ENCODE measurements at regions not wholly inside any gene's neighbourhood (a gene's known extent, or its start where the extent isn't known, plus 50 kb on each side); places are given as distances from the start of the nearest gene placed in this dataset.
"Not testable (repeated sequence)": the region's sequence is repeated elsewhere in the genome, so short reads cannot be mapped to it uniquely, and the experiment has no call there.

GRCh38 chr1:121019715-121020349 lies 130.3 kb downstream of the PPIAL4A start:
- not testable (repeated sequence) for H3K27ac Mint-ChIP-seq; H3K9me3 Mint-ChIP-seq; H3K27me3 Mint-ChIP-seq; H3K4me3 Mint-ChIP-seq; H3K4me1 Mint-ChIP-seq (ENCODE audit: low read depth); H3K36me3 Mint-ChIP-seq (ENCODE audit: low read depth)

DNA sequence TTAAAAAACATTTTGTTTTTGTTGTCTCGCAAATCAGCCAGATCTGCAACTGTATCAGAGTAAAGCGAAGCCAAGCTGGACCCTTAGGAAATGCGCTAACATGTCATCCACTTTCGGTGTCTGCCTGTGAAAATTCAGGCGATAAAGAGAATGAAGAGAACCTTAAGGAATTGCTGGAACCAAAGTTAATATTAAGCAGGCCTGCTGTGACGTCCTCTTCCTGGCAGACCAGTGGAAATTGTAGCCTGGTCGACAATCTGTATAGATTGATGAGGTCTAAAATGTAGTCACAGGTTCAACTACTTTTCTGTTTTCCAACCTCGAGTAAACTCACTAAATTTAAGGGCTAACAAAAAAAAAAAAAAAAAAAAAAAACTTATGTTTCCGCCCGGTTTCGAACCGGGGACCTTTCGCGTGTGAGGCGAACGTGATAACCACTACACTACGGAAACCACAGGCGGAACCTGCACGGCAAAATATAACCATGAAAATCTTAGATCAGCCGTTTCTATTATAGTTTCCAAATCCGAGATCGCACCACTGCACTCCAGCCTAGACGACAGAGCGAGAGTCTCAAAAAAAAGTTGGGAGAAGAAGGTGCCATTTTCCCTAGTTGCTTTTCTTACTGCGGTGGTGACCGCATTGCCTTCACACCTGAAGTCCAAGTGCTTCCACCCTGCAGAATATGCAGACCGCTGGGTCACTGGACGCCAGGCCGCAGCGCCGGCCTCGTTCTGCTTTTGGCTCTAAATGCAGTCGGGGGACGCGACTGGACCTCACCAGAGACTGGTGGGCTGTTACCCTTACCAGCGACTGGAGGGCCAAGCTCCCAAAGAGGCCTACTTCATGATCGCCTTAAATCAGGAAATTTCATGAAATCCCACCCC lies 131.0 kb downstream of the PPIAL4A start:
- not testable (repeated sequence) for H3K36me3 Mint-ChIP-seq (ENCODE audit: low read depth); H3K27ac Mint-ChIP-seq; H3K27me3 Mint-ChIP-seq; H3K9me3 Mint-ChIP-seq; H3K4me1 Mint-ChIP-seq (ENCODE audit: low read depth)
- peak overlapping the region; percentile 41 for H3K4me3 Mint-ChIP-seq

DNA sequence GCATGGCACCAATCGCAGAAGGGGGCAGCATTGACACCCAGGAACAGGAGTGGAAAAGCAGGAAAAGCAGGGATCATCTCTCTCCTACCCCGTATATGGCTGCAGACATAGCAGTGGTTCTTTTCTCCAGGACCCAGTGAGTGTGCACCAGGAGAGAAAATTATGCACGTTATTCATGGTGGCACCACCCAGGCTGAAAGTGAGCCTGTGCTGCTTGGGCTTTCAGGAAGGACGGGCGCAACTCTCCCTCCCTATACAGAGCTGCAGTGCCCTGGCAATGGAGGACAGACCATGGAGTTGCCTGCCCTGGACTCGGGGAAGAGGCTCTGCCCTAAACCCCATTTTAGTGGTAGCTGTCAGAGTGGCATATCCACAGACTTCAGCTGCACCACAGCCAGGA lies 132.1 kb downstream of the PPIAL4A start:
- not testable (repeated sequence) for H3K27ac Mint-ChIP-seq; H3K27me3 Mint-ChIP-seq; H3K4me3 Mint-ChIP-seq; H3K9me3 Mint-ChIP-seq; H3K4me1 Mint-ChIP-seq (ENCODE audit: low read depth); H3K36me3 Mint-ChIP-seq (ENCODE audit: low read depth)

GRCh38 chr1:121032878-121033494 lies 143.4 kb downstream of the PPIAL4A start:
- not testable (repeated sequence) for H3K27ac Mint-ChIP-seq; H3K27me3 Mint-ChIP-seq; H3K9me3 Mint-ChIP-seq; H3K4me3 Mint-ChIP-seq; H3K36me3 Mint-ChIP-seq (ENCODE audit: low read depth); H3K4me1 Mint-ChIP-seq (ENCODE audit: low read depth)

- not testable (repeated sequence) for H3K27ac Mint-ChIP-seq; H3K27me3 Mint-ChIP-seq; H3K4me3 Mint-ChIP-seq; H3K36me3 Mint-ChIP-seq (ENCODE audit: low read depth); H3K4me1 Mint-ChIP-seq (ENCODE audit: low read depth); H3K9me3 Mint-ChIP-seq
Observed at GRCh38 chr1:121036792-121037191, 147.2 kb downstream of the PPIAL4A start.

DNA sequence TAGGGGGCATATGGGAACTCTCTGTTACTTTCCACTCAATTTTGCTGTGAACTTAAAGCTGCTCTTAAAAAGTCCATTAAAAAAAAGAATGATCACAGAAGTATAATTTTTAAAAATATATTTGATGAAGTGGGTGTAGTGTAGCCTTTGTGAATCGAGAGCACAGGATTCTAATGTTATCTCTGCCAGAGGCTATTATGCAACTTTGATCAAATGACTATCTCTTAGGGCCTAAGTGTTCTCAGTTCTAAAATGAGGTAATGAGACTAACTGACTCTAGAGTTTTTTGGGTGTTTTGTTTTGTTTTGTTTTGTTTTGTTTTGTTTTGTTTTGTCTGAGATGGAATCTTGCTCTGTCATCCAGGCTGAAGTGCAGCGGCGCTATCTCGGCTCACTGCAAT lies 143.2 kb downstream of the FAM72B start:
- not testable (repeated sequence) for H3K27me3 Mint-ChIP-seq; H3K9me3 Mint-ChIP-seq; H3K4me3 Mint-ChIP-seq; H3K27ac Mint-ChIP-seq; H3K36me3 Mint-ChIP-seq (ENCODE audit: low read depth); H3K4me1 Mint-ChIP-seq (ENCODE audit: low read depth)

DNA sequence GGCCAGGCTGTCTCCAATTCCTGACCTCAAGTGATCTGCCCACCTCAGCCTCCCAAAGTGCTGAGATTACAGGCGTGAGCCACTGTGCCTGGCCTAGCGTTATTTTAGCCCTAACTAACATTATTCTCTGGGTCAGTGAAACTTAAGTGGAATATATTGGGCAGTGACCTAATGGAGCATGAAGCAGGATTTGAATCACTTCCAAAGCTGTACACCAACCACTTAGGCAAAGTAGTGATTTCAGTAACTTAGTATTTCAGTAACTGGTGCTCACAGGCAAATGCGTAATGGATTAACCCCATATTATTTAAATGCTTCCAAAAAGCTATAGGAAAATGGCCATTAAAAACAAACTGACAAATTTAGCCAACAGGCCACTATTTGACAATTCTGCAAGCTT lies 142.6 kb downstream of the FAM72B start:
- H3K4me3 Mint-ChIP-seq; H3K36me3 Mint-ChIP-seq (ENCODE audit: low read depth); H3K9me3 Mint-ChIP-seq; H3K4me1 Mint-ChIP-seq (ENCODE audit: low read depth); H3K27ac Mint-ChIP-seq; H3K27me3 Mint-ChIP-seq: not testable (repeated sequence)

GRCh38 chr1:121042882-121043281 lies 141.3 kb downstream of the FAM72B start:
- H3K9me3 Mint-ChIP-seq; H3K36me3 Mint-ChIP-seq (ENCODE audit: low read depth); H3K4me3 Mint-ChIP-seq; H3K4me1 Mint-ChIP-seq (ENCODE audit: low read depth); H3K27ac Mint-ChIP-seq; H3K27me3 Mint-ChIP-seq: not testable (repeated sequence)

- H3K4me1 Mint-ChIP-seq (ENCODE audit: low read depth); H3K27ac Mint-ChIP-seq; H3K9me3 Mint-ChIP-seq; H3K36me3 Mint-ChIP-seq (ENCODE audit: low read depth); H3K4me3 Mint-ChIP-seq: not testable (repeated sequence)
- peaks cover 17% of the 10 kb centered on the region for H3K27me3 Mint-ChIP-seq
Observed at GRCh38 chr1:121048293-121048752, 135.8 kb downstream of the FAM72B start.

DNA sequence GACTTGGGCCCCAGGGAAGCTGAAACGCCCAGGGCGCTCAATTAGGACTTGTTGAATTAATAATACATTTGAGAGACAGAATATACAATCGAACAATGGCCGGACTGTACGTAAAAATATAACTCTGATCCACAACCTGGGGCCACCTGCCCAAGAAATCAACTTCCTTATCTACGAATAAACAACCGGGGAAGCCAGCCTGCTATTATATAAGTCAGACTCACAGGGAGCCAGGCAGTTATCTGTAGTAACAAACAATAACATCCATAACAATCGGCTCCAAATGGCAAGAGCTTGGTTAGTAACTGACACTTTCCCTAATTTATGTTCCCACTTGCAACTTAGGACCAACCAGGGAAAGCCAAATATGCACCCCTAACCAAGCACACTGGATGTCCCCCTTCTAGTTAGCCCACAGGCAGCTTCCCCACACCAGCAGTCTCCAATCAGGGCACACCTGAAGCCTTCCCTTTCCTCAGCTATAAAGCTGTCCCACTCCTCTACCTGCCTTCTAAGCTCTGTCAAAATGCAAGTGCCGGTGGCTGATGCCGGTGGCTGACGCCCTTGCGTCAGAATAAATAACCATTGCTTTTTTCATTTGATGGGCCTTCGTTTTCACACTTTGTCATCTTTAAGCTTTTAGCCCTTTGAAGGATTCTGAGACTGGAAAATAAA lies 135.2 kb downstream of the FAM72B start:
- H3K4me3 Mint-ChIP-seq; H3K4me1 Mint-ChIP-seq (ENCODE audit: low read depth); H3K36me3 Mint-ChIP-seq (ENCODE audit: low read depth); H3K9me3 Mint-ChIP-seq; H3K27ac Mint-ChIP-seq: not testable (repeated sequence)
- peaks cover 17% of the 10 kb centered on the region for H3K27me3 Mint-ChIP-seq

DNA sequence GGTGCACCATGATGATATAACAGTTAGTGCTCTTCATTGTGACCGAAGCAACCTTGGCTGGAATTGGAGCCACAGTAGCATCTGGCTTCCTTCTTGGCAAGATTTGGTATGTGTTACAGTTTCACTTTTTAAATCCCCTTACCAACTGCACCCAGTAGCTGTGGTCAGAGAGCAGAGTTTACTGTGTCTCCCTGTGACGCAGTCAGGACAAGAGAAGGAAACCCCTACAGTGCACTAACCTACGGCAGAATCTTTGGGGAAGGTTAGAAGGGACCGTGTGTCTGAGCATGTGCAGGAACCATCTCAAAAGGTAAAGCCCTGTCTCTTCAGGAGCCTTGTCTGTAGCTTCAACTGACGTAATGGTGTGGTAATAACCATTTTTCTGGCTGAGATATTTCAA lies 134.0 kb downstream of the FAM72B start:
- not testable (repeated sequence) for H3K27ac Mint-ChIP-seq; H3K4me1 Mint-ChIP-seq (ENCODE audit: low read depth); H3K9me3 Mint-ChIP-seq; H3K4me3 Mint-ChIP-seq; H3K36me3 Mint-ChIP-seq (ENCODE audit: low read depth)
- peaks cover 17% of the 10 kb centered on the region for H3K27me3 Mint-ChIP-seq

DNA sequence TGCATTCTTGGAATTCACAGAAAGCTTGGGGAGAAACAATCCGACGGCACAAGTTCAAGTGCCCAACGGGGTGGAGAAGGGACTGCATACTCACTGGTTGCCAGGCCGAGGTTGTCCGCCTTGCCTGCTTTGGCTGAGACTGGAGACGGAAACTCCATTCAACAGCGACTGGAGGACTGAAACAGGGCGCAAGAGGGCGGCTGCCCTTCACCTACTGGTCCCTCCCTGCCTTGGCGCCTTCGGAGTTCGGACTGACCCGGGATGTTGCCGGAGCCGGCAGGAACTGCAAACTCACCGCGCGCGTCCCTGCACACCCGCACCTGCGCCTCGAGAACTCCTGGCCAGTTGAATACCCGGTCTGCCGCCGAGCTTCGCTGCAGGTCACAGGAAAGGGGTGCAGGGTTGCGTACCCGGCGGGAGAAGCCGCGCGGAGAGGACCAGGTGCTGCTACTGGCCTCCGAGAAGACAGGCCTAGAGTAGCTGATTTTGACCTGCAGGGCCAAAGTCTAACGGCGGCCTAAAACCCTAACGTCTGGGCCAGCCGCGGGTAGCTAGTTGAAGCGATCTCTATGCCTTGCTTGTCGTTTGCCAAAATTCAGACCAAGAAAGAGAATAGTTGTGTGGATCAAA lies 132.9 kb downstream of the FAM72B start:
- not testable (repeated sequence) for H3K4me1 Mint-ChIP-seq (ENCODE audit: low read depth); H3K36me3 Mint-ChIP-seq (ENCODE audit: low read depth); H3K27ac Mint-ChIP-seq; H3K4me3 Mint-ChIP-seq; H3K9me3 Mint-ChIP-seq
- H3K27me3 Mint-ChIP-seq: peaks cover 17% of the 10 kb centered on the region

DNA sequence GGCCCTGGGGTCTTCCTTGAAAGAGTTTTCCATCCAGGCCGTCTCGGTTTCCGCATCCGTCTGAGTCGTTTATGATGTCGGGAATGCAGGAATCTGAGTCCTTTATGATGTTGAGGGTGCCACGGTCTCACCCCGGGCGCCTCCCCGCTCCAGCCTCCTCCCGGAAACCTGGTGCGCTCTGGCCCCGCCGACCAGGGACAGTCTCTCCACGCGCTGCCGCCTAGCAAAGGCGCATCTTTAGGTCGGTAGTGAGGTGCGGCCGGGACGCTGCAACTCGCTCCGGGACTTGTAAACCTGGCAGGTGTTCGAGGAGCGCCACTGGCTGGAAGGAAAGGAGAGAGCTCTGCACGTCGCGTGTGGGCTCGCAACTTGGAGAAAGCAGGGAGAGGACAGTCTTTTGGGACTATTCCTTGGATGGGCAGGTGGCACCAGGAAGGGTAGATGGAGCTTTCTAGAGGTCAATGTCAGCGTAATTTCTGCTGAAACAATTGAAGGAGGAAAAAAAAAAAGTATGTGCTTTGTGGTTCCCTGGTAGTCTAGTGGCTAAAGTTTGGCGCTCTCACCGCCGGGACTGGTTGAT lies 132.0 kb downstream of the FAM72B start:
- Mint-ChIP-seq H3K27me3 (peaks cover 17% of the 10 kb centered on the region), H3K4me3 (peak overlapping the region; percentile 68)
- not testable (repeated sequence) for H3K9me3 Mint-ChIP-seq; H3K27ac Mint-ChIP-seq; H3K4me1 Mint-ChIP-seq (ENCODE audit: low read depth); H3K36me3 Mint-ChIP-seq (ENCODE audit: low read depth)

- not testable (repeated sequence) for H3K27ac Mint-ChIP-seq, H3K9me3 Mint-ChIP-seq
Observed at GRCh38 chr1:121054928-121055327, 129.2 kb downstream of the FAM72B start.

GRCh38 chr1:121066925-121067324 lies 117.2 kb downstream of the FAM72B start:
- not testable (repeated sequence) for H3K27ac Mint-ChIP-seq; H3K27me3 Mint-ChIP-seq; H3K9me3 Mint-ChIP-seq; H3K4me1 Mint-ChIP-seq (ENCODE audit: low read depth); H3K36me3 Mint-ChIP-seq (ENCODE audit: low read depth); H3K4me3 Mint-ChIP-seq

More at GRCh38 chr1:121054928-121055327, 129.2 kb downstream of the FAM72B start:
- H3K4me3 Mint-ChIP-seq; H3K36me3 Mint-ChIP-seq (ENCODE audit: low read depth); H3K4me1 Mint-ChIP-seq (ENCODE audit: low read depth): not testable (repeated sequence)
- H3K27me3 Mint-ChIP-seq: peaks cover 14% of the 10 kb centered on the region
